CD4-positive, alpha-beta T cell treated with Interleukin-15 for 4 hours (primary cell): ENCODE measurements at regions not wholly inside any gene's neighbourhood (a gene's known extent, or its start where the extent isn't known, plus 50 kb on each side); places are given as distances from the start of the nearest gene placed in this dataset.

ENCODE experiments used
- DNase-seq: peaks from one replicate; pipeline ENCODE4 v3.0.0-alpha.2; 2020; ENCODE audit warnings: low spot score

GRCh38 chr4:138964716-138965426 is 50.7 kb upstream of the NOCT start:
- no peak for DNase-seq

GRCh38 chr4:138963412-138963811 is 52.2 kb upstream of the NOCT start:
- no peak for DNase-seq

GRCh38 chr4:138961664-138962063 is 53.9 kb upstream of the NOCT start:
- DNase-seq, result no peak

GRCh38 chr4:138961129-138961528 is 54.5 kb upstream of the NOCT start:
- no peak for DNase-seq

GRCh38 chr4:138960175-138960710 is 55.3 kb upstream of the NOCT start:
- no peak for DNase-seq

GRCh38 chr4:138959097-138959815 is 56.3 kb upstream of the NOCT start:
- no peak for DNase-seq

GRCh38 chr4:138958519-138958918 is 57.1 kb upstream of the NOCT start:
- no peak for DNase-seq

GRCh38 chr4:138957302-138957701 is 58.3 kb upstream of the NOCT start:
- no peak for DNase-seq

GRCh38 chr4:138954428-138954827 is 61.2 kb upstream of the NOCT start:
- DNase-seq, result no peak

GRCh38 chr4:138953961-138954371 is 61.6 kb upstream of the NOCT start:
- DNase-seq, result no peak

- DNase-seq, result no peak
These were observed 63.2 kb upstream of the NOCT start for GRCh38 chr4:138952411-138952810.

- no peak for DNase-seq
These were observed 63.8 kb upstream of the NOCT start for GRCh38 chr4:138951764-138952163.

GRCh38 chr4:138949866-138950265 is 65.7 kb upstream of the NOCT start:
- no peak for DNase-seq

- DNase-seq, result no peak
These were observed 66.7 kb upstream of the NOCT start for GRCh38 chr4:138948918-138949317.

GRCh38 chr4:138946306-138946705 is 69.3 kb upstream of the NOCT start:
- no peak for DNase-seq

- DNase-seq, result no peak
These were observed 69.7 kb upstream of the NOCT start for GRCh38 chr4:138945840-138946239.

- DNase-seq, result no peak
These were observed 70.2 kb upstream of the NOCT start for GRCh38 chr4:138945401-138945800.

GRCh38 chr4:138943893-138944292 is 71.7 kb upstream of the NOCT start:
- no peak for DNase-seq

GRCh38 chr4:138941037-138941436 is 74.5 kb upstream of the NOCT start:
- no peak for DNase-seq

GRCh38 chr4:138939960-138940359 is 75.6 kb upstream of the NOCT start:
- DNase-seq, result no peak

GRCh38 chr4:138938366-138938690 is 77.3 kb upstream of the NOCT start:
- DNase-seq, result no peak

GRCh38 chr4:138935135-138935807 is 80.3 kb upstream of the NOCT start:
- no peak for DNase-seq

GRCh38 chr4:138927072-138927471 is 88.5 kb upstream of the NOCT start:
- no peak for DNase-seq
